NCI-H1436 (cell line): ENCODE measurements at regions not wholly inside any gene's neighbourhood (a gene's known extent, or its start where the extent isn't known, plus 50 kb on each side); places are given as distances from the start of the nearest gene placed in this dataset.

Source experiments
- DNase-seq: peaks from one replicate; lab custom pipeline; 2025; lab: John Stamatoyannopoulos, UW

DNA sequence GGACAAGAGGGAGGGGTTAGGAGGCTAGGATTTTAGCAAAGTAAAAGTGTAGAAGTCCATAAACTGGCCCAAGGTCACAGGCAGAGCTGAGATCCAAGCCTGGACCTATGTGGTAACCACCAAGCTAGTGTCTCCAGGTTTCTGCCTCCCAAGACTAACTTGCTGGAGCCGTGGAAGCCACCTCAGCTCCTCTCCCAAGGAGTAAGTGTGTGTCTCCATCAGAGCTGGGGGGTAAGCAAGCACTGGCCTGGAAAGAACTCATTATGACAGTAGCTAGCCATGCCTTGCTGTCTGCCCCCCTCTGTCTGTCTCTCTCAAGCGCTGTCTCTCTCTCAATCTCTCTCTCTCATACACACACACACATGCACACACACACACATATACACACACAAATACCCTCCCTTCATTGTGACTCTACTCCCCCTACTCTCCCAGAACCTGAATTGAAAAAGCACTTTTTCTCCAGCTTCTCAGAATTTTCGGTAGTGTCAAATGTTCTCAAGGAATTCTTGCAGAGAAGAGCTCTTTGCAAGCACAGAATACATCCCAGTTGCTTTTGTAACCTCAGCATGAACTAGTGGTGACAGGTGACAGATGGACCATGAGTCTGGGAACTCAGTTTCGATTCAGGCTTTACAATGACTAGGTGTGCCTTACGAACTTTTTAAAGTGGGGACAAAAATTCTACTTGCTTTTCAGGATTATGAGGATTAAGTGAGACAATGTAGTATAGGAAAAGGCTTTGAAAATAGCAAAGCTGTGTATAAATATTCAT lies 238.0 kb upstream of the FGGY start:
- DNase-seq = no peak

DNA sequence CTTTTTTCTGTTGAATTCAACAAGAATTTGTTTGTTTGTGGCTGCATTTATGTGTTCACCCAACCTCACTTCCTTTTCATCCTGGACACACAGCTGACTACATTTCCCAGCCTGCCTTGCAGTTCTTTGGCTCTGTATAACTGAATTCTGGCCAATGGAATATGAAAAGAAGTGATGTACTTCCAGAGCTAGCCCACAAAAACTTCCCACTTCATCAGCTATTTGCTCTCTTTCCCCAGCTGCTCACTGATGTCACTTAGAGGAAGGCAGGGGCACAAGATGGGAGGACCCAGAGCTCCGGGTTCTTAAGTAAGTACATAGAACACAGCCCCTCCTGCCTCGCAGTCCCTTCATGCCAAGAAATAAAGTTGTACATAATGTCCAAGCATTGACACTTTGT lies 235.0 kb upstream of the FGGY start:
- DNase-seq = no peak

DNA sequence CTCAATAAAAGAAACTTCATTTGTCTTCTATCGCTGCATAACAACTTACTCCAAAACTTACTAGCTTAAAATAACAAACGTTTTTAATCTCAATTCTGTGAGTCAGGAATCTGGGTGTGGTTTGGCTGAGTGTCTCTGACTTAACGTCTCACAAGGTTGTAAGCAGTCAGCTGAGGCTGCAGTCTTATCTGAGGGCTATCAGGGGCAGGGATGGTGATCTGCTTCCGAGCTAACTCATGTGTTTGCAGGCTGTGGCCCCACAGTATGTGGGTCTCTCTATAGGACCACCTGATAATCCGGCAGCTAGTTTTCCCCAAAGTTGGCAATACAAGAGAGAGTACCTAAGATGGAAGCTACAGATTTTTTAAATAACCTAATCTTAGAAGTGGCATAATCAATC lies 234.2 kb upstream of the FGGY start:
- DNase-seq = no peak

DNA sequence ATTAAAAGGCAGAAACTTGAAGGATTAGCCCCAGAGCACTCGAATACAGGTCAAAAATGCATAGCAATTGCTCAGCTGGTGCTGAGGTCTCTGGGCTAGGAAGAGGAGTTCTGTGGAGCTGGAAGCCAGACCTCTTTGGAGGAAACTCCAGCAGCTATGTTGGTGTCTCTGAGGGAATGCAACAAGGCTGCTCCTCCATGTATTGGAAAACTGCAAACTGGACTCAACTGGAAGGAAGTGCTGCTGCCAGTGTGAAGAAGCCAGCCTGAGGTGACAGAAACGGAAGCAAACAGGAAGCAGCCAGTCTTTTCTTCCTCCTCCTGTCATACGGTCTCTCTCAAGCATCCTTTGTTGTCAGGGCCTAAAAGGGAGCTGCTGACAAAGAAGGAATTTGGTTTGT lies 233.4 kb upstream of the FGGY start:
- DNase-seq = no peak

DNA sequence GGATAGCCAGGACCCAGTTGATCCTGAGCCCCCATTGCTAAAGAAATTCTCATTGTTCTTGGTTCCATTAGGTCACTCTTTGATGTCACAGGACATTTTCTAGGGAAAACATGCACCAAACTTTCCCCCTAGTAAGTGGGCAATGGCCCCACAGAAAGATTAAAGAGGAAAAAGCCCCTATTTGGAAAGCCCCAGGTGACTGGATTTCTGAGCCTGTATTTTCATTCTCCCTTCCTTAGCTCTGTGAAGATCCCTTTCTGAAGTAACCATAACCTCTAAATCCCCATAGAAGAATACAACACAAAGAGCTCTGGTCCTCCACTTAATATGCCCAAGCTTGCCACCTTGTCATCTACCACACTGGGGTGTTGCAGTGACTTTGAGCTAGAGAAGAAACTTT lies 232.3 kb upstream of the FGGY start:
- no peak for DNase-seq

DNA sequence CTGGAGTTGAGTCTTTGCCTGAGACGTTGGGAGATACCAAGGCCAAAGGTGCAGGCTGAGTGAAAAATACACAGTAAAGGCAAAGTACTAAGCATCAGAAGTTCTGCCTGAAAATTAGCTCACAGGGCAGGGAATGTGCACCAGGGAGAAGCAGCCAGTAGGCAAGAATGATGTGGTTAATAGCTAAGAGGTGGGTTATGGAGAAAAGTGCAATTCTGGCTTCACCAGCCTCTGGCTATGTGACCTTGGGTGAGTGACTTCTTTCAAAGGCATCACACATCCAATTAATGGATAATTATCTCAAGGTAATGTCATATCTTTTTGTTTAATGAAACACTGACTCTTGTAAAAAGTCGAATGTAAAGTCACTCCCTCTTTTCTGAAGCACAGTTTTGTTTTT lies 230.7 kb upstream of the FGGY start:
- DNase-seq = no peak

DNA sequence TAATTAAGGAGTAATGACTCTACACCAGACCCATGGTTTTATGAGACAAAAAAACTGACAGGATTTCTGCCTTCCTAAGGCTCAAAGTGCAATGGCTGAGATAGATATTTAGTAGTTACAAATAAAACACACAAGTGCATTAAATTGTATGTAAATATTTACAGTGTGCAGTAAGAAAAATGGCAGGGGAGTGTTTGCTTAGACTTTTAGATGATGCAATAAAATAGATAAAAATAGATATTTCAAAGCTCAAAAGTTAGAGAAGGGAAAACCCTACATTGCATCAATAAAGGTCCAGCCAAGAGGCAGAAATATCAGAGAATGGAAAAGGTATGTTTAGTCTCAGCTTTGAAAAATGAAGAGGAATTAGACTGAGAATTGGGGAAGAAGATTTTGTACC lies 226.3 kb upstream of the FGGY start:
- no peak for DNase-seq

DNA sequence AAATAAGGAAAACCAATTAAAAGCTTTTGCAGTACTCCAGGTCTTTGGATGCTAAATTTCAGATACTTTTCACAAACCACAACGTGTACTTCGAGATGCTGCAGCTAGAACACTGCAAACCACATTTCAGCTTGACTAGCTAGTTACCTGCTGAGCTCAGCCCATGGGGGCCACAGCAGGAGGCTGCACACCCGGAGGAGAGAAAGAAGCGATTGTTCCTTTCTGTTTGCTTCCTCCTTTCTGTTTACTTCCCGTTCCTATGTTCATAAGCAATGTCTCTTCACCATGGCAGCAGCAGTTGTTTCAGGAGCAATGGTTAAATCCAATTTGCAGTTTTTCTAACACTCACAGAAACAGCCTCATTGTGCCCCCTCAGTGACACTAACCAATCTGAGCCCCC lies 225.6 kb upstream of the FGGY start:
- DNase-seq = no peak

DNA sequence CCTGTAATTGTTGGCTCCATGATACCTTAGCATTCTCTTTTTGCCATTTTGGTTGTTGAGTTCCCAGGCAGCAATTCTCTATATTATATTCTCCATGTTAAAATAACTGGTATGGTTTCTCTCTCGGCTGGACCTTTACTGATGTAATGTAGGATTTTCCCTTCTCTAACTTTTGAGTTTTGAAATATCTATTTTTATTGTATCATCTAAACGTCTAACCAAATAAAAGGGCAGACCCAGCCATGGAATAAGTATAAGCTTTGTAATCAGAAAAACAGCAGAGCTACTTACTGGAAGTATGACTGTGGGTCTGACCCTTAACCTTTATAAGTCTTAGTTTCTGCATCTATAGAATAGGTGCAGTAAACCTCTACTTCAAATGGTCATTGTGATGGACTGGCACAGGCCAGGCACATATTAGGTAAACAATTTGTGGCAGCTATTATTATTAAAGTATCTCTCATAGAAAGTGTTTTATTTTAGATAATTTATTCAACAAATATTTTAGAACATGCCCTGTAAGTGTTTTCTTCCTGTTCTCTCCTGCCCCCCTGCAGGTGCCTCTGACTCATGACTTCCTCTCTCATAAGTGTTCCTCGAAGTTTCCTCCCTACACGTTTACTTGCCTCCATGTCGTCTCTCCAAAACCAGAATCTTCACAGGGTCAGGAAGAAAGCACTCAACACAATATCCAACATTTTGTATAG lies 224.9 kb upstream of the FGGY start:
- DNase-seq = no peak

DNA sequence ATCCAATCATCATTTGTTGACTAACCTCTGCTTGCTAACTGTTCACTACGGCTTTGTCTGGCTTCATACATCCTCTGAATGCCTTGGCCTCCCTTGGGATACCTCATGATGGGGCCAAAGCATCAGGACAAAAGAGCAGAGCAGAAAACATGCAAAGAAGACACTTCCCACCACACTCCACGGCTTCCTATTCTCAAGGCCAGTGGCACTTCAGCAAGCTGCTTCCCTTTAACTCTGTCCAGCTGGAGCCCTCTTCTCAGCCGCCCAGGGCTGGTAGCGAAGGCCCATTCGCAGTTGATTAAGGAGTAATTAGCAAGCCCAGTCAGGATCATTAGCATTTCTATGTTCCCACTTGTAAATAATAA lies 224.3 kb upstream of the FGGY start:
- peak; percentile 1 for DNase-seq

DNA sequence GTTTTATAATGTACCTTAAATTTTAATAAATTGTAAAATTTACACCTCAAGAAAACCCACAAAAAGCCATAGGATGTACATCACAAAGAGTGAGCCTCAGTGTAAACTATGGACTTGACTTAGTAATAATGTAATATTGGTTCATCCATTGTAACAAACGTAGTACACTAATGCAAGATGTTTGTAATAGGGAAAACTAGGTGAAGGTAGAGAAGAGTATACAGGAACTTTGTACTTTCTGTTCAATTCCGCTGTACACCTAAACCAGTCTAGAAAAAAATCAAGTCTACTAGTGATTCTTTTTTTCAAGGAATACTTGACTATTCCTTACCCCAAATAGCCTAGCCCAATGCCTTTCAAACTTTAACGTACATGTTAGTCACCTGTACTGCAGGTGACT lies 222.3 kb upstream of the FGGY start:
- DNase-seq = no peak

DNA sequence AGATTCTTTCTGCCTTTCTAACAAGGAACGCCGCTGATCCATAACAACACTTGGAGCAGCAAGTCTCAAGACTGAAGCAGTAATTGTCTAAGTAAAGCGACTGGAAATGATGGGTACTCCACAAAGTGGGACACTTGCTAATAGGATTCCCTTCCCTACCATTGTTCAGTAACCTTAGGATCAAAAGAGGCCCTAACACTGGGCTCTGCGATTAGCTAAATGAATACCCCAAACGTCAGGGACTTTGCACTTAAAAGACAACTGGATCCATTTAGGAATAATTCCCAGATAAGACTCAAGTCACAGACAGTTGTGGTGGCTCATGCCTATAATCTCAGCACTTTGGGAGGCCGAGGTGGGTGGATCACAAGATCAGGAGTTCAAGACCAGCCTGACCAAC lies 221.9 kb upstream of the FGGY start:
- DNase-seq = no peak

DNA sequence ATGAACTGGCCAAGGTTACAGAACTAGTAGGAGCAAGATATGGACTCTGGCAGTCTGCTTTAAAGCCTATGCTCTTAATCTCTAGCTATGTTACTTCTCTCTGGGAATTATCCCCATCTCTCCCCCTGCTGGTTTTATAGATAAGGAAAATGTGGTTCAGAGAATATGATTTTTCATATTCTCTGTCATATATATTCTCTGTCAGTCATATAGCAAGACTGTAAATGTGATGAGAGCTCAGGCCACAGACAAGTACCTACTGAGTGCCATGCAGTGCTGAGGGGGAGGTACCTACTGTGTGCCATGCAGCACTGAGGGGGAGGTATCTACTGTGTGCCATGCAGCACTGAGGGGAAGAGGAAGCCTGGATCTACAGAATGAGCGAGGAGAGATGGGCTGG lies 220.3 kb upstream of the FGGY start:
- no peak for DNase-seq

DNA sequence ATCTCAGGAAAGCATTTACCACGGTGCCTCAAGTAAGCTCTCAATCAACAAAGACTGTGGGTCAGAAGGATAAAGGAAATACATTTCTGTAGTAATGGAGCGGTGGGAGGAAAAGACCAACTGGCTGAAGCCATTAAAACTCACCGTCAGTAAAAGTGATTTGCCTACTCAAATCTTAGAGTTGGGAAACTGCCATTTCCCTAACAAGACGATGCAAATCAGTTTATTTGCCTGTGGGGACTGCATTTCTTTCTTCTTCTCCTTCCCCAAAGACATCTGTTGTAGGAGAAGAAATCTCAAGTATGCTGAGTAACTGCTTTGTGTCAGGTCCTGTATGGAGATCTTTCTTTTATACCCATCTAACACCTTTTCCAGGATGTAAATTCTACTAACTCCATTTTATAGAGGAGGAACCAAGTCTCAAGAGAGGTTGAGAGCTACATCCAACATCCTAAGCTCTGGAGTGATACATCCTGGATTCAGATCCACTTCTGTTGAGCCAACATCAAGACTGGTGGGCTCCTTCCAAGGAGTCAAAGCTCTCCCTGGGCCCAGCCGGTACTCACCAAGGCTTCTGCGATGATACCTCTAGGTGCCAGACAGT lies 219.3 kb upstream of the FGGY start:
- DNase-seq = no peak

DNA sequence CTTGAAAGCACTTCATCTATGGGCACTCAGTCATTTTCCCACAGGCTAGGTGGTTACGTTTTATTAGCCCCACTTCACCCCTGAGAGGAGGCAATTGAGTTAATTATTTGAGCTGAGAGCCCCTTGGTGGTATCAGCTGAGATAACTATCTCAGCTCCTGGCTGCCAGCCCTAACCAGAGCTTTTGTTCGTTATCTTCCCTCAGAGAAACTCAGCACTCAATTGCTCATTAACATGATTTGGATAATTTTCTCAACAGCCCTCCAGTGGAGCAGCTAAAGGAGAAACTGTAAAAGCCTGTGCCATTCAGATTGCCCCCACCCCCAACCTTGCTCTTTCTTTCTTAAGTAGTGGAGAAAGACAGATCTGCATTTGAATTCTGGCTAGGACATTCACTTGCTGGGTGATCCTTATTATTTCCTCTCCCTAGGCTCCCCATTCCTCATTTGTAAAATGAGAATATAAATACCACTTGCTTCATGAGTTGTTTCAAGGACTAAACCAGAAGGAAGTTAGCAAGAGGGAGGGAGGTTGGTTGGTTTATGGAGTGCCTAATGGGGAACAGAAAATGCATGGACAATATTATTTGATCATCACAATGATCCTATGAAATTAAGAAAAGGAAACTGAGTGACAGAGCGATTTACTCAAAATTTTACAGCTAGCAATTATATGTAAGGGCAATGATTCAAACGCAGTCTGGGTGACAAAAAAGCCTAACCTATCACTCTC lies 218.7 kb upstream of the FGGY start:
- peak; percentile 97 for DNase-seq

DNA sequence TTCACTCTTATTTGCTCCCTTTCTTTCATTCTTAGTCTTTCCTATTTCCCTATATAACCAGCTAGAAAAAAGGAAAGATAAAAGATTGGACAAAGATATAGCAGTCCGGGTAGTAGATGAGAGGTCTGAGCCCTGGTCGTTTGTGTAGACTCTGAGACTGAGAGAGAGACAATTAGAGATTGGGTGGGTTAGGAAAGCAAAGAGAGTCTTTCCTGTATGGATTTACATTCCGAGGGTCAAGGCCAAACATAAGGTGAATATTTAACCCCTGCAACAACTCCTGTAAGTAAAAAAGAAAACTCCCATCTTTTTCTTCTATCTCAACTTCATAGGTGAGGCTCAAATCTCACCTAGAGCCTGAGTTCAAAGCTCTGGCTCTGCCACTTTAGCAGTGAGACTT lies 218.0 kb upstream of the FGGY start:
- no peak for DNase-seq

DNA sequence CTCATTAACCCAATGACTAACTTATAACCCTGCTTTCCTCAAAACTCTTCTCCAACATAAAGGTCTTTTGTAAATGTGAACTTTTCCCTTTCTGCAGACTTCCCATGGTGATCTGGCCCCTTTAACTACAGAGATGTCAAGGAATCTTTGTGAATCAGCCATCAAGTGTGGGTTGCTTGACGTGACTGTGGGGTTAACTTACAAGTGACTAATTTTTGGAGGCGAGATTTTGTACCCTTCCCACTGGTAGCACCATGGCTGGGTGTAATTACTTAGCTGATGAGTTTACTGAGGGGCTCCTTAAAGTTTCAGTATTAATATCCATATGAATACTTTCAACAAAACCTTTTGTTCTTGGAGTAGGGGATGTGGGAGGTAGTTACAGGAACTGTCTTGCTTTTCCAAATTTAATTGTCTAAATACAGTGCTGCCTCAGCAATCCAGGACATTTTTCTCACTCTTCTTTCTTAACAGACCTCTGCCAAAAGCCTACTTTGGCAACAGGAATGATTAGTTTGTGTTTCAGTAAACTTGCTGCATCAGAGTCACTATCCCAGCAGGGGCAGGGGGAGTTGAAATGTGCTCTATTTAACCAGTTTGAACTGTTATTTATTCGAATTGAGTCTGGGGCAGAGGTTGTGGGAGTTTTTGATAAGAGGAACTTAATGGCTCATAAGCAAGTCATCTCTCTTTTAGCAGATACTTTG lies 217.3 kb upstream of the FGGY start:
- DNase-seq = no peak

DNA sequence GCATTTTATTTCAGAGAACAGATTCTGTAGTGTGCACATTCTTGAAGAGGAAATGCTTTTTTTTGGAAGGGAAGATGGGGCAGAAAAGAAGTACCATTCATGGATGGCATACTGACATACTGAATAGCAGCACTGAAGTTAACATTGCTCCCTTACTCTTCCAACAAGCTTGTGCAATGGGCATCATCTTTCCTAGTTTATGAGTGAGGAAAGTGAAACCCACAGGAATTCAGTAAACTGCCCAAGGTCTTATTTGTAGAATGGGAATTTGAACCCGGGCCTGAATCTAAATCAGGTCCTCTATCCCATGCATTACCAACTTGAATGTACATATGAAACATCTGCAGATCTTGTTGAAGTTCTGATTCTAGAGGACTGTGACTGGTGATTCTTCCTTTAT lies 215.7 kb upstream of the FGGY start:
- no peak for DNase-seq

DNA sequence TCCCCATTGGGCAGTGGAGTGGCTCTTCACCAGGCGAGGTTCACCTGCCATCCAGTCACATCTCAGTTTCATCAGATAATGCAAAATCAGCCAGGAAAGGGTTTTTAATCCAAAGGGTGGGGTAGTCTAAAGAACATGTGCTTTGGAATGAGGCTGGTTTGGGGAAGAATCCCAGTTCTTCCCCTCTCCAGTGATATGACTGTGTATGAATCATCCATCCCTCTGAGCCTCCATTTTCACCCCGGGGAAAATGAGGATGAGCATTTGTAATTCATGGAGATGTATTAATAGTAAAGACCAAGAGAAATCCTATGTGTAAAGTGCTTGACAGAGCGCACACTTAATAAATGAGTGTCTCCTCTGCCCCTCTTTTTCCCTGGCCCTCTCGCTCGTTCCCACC lies 215.1 kb upstream of the FGGY start:
- DNase-seq = no peak

DNA sequence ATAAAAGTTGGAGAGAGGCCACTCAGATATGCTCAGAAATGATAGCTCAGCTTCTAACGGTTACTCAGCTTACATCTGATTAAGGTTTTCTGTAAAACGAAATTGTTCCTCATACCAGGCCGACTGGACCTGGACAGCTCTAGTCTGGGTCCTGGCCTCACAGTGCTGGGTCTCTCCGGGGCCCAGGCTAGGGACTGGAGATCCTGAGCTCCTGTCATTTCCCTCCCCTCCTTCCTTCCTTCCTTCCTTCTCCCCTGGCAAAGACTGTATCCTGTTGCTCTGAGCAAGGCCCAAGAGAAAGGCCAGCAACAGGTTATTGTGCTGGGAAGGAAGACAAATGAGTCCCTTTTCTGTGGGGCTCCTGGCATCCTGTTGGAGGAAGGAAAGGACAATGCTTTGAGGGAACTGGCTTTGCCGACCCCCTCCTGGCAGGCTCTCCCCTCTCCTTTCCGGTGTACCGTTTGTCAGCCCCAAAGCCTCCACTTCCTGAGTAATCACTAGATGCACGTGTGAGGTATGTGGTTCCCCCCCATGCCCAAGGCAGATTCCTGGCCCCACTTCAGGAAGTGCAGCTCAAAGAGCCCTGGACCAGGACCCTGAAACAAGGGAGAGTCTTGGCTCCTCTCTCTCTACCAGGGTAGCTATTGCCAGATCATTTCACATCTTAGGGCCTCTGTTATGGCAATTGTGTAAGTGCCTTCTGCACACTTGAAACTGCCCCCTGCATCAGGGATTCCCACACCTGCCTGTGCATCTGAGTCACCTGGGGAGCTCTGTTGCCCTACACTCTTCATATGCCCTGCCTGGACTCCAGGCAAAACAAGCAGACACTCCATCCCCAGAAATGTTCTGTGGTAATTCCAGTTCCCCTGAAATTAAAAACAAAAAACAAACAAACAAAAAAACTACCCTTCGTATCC lies 212.7 kb upstream of the FGGY start:
- DNase-seq = no peak

DNA sequence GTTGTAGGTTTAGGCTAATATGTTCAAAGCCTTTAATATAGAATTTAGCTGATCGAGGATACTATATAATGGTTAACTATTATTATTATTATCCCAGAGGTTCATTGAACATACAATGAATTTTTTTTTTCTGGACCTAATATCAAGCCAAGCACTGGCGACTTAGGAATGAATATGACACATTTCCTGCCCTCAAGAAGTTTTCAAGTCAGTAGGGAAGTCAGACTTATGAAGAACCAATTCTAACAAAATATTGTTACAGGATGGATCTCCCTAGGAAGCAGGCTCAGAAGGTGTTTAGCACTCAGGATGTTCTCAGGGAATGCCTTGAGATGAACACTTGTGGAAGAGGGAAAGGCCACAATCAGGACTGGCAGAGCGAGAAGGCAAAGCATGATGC lies 211.8 kb upstream of the FGGY start:
- no peak for DNase-seq
